ENCODE measurements at regions not wholly inside any gene's neighbourhood (a gene's known extent, or its start where the extent isn't known, plus 50 kb on each side); places are given as distances from the start of the nearest gene placed in this dataset.

DNA sequence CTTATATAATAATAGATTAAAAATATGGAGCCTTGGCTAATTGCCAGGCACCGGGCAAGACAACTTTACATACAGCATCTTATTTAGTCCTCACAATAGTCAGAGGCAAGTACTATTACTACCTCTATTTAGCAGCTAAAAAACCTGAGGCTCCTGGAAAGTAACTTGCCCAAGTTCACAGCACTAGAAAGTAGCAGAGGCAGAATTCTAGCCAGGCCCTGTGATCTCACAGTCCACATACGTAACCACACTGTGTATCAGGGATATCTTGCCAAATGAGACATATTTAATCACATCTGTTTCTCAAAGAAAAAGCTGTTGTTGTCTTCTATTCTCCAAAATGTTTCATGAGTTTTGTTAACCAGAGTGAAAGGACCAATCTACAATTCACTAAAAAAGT lies 378.5 kb downstream of the PLPP3 start:
- Histone ChIP-seq H3K9me3 (ENCODE audit: low read length) (no peaks in the 10 kb centered on the region), H3K4me1 (ENCODE audit: insufficient read depth, low read length) (no peaks in the 10 kb centered on the region), H3K27ac (ENCODE audit: extremely low read length, insufficient read depth, low read length) (no peak overlapping the region), H3K4me3 (replicated peaks in 1 of 3; ENCODE audit: insufficient read depth in 1 of 3, low read depth in 2 of 3, low read length in 3 of 3) (no peak overlapping the region), H3K9ac (ENCODE audit: insufficient read depth, low read depth, low read length) (no peak overlapping the region), H3K36me3 (replicated peaks in 1 of 2; ENCODE audit: control insufficient read depth in 1 of 2, insufficient read depth in 2 of 2, low read length in 2 of 2) (no peaks in the 10 kb centered on the region), H4K20me1 (ENCODE audit: insufficient read depth, low read length) (no peaks in the 10 kb centered on the region), H3K27me3 (ENCODE audit: control insufficient read depth in 1 of 2, insufficient read depth in 2 of 2, low read length in 2 of 2) (no peaks in the 10 kb centered on the region), H2AFZ (ENCODE audit: low read length) (no peak overlapping the region), H3K79me2 (ENCODE audit: insufficient read depth, low read length) (no peaks in the 10 kb centered on the region), H3K4me2 (ENCODE audit: low read depth, low read length) (no peak overlapping the region)
- WGBS (ENCODE audit: low lambda C conversion rate) = 91% methylated on average over 2 of the region's 2 CpGs
- POLR2A ChIA-PET = no interaction called here
- in situ Hi-C loops (cut with HindIII; ENCODE audit: extremely low pct_ligation_motif_present, low pct_unique_long_range_greater_than_20kb) (no loop called here), intact Hi-C loops (cut with micrococcal nuclease; ENCODE audit: unreplicated experiment) (no loop called here)
- no peak for DNase-seq (ENCODE audit: low spot score)
- TF ChIP-seq STAG1 (CRISPR knock-in tag; IDR thresholded peaks at IDR 0.05) (no peak), ZNF652 (CRISPR knock-in tag; IDR thresholded peaks at IDR 0.05; ENCODE audit: borderline replicate concordance, low read depth) (no peak), ZNF891 (CRISPR knock-in tag; IDR thresholded peaks at IDR 0.05) (no peak)
- TF ChIP-seq, protein P1, sequence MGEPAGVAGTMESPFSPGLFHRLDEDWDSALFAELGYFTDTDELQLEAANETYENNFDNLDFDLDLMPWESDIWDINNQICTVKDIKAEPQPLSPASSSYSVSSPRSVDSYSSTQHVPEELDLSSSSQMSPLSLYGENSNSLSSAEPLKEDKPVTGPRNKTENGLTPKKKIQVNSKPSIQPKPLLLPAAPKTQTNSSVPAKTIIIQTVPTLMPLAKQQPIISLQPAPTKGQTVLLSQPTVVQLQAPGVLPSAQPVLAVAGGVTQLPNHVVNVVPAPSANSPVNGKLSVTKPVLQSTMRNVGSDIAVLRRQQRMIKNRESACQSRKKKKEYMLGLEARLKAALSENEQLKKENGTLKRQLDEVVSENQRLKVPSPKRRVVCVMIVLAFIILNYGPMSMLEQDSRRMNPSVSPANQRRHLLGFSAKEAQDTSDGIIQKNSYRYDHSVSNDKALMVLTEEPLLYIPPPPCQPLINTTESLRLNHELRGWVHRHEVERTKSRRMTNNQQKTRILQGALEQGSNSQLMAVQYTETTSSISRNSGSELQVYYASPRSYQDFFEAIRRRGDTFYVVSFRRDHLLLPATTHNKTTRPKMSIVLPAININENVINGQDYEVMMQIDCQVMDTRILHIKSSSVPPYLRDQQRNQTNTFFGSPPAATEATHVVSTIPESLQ (CRISPR knock-in tag; conservative IDR thresholded peaks at IDR 0.05) = no peak
- ATAC-seq = no peak
- FAIRE-seq = no peak
- BruUV-seq (replicated peaks) = no TSS peak
- CTCF ChIA-PET (ENCODE audit: low intra/inter-chr PET ratio, low total read pairs) = no interaction called here

DNA sequence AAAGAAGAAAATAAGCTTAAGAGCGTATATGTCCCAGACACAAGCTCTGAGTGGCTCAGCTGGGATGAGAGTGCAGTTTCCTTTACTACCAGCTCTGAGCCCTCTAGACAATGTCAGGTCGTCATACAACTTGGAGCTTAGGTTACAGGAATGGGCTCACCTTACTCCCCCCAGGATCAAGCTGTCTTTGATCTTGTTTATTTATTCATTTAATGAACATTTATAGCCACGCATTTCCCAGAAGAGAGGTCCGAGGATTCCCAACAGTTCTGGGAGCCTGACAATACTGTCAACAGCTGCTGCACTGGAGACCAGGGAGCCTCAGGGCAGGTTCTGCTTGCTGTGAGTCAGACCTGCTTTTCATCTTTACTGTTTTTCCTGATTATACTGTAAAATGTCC lies 378.9 kb downstream of the PLPP3 start:
- Histone ChIP-seq H3K79me2 (ENCODE audit: insufficient read depth, low read length) (no peaks in the 10 kb centered on the region), H3K4me1 (ENCODE audit: insufficient read depth, low read length) (no peaks in the 10 kb centered on the region), H3K27me3 (ENCODE audit: control insufficient read depth in 1 of 2, insufficient read depth in 2 of 2, low read length in 2 of 2) (no peaks in the 10 kb centered on the region), H3K36me3 (replicated peaks in 1 of 2; ENCODE audit: control insufficient read depth in 1 of 2, insufficient read depth in 2 of 2, low read length in 2 of 2) (no peaks in the 10 kb centered on the region), H3K9ac (ENCODE audit: insufficient read depth, low read depth, low read length) (no peak overlapping the region), H3K4me3 (replicated peaks in 1 of 3; ENCODE audit: insufficient read depth in 1 of 3, low read depth in 2 of 3, low read length in 3 of 3) (no peak overlapping the region), H3K4me2 (ENCODE audit: low read depth, low read length) (no peak overlapping the region), H2AFZ (ENCODE audit: low read length) (no peak overlapping the region), H4K20me1 (ENCODE audit: insufficient read depth, low read length) (no peaks in the 10 kb centered on the region), H3K9me3 (ENCODE audit: low read length) (no peaks in the 10 kb centered on the region), H3K27ac (ENCODE audit: extremely low read length, insufficient read depth, low read length) (no peak overlapping the region)
- TF ChIP-seq ZNF205 (CRISPR knock-in tag; IDR thresholded peaks at IDR 0.05) = no peak
- ChIA-PET CTCF (ENCODE audit: low intra/inter-chr PET ratio, low total read pairs) (no interaction called here), POLR2A (no interaction called here)
- FAIRE-seq = no peak
- BruUV-seq (replicated peaks) = no TSS peak
- no peak for DNase-seq (ENCODE audit: low spot score)
- in situ Hi-C loops (cut with HindIII; ENCODE audit: extremely low pct_ligation_motif_present, low pct_unique_long_range_greater_than_20kb) (no loop called here), intact Hi-C loops (cut with micrococcal nuclease; ENCODE audit: unreplicated experiment) (no loop called here)
- WGBS (ENCODE audit: low lambda C conversion rate) = 73% methylated on average over 4 of the region's 4 CpGs
- ATAC-seq = no peak
